Hematopoietic multipotent progenitor cell treated with erythropoietin and hydrocortisone succinate and interleukin-3 and kit ligand, for 4 days (in vitro differentiated cells): ENCODE measurements at regions not wholly inside any gene's neighbourhood (a gene's known extent, or its start where the extent isn't known, plus 50 kb on each side); places are given as distances from the start of the nearest gene placed in this dataset.
"Not testable (repeated sequence)": the region's sequence is repeated elsewhere in the genome, so short reads cannot be mapped to it uniquely, and the experiment has no call there.

Experiments used
- DNase-seq: peaks from one replicate; pipeline ENCODE4 v3.0.0-alpha.2; 2015

DNA sequence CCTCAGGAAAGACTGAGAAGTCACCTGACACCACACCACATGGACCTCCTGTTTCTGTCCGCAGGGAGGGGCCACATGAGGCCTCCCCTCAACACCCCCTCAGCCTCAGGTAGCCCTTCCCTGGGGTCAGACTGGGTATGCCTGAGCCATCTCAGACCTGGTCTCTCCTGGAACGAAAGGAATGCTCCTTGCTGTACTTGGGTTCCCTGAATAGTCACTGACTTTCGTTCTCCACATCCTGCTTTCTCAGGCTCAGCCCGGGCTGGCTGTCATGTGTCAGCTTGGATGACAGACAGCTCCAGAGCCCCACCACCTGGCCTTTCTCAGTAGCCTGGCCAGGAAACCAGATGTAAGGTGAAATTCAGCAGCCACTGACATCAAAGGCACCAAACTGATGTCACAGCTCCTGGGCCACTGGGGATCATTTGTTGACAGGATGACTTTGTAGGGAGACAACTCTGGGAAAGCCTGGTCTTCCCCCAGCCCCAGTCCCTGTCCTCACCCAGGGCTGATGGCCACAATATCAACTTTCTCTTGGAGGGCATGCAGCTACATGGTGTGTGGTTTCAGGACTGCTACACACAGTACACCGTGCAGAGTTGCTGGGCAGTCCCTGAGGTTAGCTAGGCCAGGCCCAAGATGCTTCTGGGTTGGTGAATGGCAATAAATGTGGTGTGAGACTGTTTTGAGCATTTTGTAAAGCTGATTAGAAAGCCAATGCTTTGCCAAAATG is 141.4 kb upstream of the MRPS22 start:
- peak; percentile 61 for DNase-seq

DNA sequence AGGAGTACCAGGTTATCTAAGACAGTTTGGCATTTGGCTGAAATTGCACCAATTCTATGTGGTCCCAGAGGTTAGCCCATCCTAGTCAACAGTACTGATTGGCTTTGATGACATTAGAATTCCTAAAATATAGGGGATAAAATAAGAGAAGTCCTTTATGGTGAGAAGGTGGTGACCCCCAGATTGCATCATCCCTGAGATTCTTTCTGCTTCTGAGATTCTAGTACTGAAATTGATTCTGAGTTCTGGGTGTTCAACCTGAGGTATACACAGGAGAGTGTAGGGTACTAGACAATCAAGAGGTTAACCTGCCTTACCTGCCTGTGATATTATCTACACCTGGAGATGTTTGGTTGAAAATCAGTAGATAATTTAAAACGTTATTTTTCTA is 140.9 kb upstream of the MRPS22 start:
- DNase-seq: no peak

DNA sequence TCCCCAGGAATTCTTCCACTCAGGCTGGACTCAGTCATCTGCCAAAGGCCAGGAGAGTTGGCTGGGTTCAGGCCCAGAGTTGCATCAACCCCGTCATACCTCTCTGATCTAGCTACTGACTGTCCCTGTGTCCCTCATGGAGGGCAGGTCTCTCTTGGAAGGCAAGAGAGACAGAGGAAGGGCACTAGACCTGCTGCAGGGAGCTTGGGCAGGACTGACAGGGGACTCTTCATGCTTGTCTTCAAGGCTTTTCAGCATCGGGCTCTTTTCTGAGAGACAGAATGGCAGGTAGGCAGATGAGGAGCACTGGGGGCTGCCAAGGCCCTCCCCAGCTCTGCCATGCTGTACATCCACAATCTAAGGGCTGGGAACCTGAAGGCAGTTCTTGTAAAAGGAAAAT is 140.1 kb upstream of the MRPS22 start:
- no peak for DNase-seq

DNA sequence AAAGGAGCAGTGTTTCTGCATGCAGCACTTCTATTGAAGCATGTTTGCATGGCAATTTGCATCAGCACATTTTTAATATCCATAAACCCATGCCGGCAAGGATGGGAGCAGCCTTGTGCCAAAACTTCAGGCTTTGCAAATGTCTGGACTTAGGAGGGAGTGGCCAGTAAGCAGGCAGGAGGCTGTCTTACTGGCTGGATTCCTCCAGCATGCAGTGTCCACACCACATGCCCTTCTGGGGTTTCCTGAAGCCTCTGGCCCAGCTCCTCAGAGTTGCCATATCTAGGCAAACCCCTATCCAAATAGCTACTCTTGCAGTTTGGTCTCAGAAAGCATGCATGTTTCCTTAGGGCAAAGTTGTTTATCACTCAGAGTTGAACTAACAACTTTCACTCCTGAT is 139.1 kb upstream of the MRPS22 start:
- DNase-seq: no peak

GRCh38 chr3:139213936-139214335 is 129.9 kb upstream of the MRPS22 start:
- no peak for DNase-seq

GRCh38 chr3:139216958-139217357 is 126.9 kb upstream of the MRPS22 start:
- DNase-seq: no peak

DNA sequence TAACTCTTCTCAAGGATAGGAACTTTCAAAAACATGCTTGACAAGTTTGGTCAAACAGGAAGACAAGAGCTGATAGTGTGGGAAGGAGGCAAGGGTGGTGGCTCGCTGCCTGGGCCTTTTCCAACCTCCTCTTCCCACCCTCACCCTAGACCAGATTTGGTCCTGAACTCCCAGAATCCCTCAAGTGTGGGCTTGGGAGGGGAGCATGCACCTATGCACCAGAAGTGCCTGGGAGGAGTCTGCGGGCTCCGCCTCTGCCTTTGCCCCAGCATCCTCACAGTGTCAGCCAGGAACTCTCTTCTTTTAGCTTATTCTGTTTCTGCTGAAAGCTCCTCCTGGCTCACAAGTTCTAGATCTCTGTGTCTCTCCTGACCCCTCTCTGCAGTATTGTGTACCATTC is 126.2 kb upstream of the MRPS22 start:
- no peak for DNase-seq

- DNase-seq: no peak
Measured at GRCh38 chr3:139218046-139218445, 125.8 kb upstream of the MRPS22 start.

- no peak for DNase-seq
Measured at GRCh38 chr3:139219463-139219862, 124.4 kb upstream of the MRPS22 start.

DNA sequence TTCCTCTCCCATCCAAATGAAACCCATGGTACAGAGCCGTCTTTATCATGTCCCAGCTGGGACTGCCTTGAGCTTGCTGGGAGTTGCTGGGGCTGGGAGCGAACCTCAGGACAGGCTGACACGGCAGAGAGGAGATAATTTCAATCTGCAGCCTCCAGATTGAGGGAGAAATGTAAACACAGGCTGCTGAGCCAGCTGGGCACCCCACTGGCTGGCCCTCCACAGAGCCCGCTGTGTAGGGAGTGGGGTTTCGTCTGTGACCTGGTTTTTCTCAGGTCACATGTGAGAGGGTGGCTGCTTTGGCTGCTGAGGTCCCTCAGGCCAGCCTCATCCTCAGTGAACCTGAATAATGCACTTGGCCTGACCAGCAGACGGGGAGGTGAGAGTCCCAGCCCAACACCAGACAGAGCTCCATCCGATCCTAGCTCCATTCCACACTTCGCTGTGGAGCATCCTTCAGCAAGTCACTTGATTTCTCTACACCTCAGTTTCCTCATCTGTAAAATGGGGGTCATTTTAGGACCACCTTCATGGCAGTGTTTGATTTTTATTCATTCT is 121.6 kb upstream of the MRPS22 start:
- DNase-seq: peak; percentile 29

GRCh38 chr3:139225548-139225947 is 118.3 kb upstream of the MRPS22 start:
- DNase-seq: no peak

DNA sequence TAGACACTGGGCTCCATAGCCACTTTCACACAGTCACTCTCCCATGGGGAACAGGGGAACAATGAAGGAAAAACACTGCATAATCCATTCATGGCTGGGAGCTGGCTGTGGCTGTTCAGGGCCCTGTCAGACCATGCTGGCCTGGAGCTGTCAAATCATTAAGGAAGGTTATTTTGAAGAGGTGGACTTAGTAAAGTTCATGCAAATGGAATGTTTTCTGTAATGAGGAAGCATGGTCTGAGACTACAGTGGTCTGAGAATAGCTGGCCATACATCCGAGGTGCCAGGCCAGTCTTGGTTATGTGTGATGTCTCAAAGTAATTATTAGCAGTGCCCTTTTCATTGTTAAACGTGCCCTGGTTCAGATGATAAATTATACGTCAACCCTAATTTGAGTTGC is 117.1 kb upstream of the MRPS22 start:
- no peak for DNase-seq

- DNase-seq: no peak
Measured at GRCh38 chr3:139227165-139227564, 116.7 kb upstream of the MRPS22 start.

- no peak for DNase-seq
Measured at GRCh38 chr3:139227827-139228226, 116.0 kb upstream of the MRPS22 start.

DNA sequence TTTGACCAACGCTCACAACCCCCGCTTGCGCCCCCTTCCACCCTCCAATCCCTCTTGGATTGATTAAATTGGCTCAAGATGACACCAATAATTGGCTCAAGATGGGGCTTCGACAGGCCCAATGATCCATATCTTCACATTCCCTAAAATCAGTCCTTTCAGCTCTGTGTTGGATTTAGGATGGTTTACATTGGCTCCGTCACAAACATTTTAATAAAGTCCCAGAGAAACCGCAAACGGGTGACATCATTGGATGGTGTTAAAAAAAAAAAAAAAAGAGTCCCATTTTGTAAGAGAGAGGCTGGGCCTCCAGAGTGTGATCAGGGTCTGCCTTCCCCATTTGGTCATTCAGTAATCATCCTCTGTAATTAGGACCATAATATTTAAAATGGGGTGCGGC is 113.4 kb upstream of the MRPS22 start:
- DNase-seq: no peak

GRCh38 chr3:139231555-139232281 is 112.1 kb upstream of the MRPS22 start:
- peak; percentile 76 for DNase-seq

- not testable (repeated sequence) for DNase-seq
Measured at GRCh38 chr3:139232341-139232740, 111.5 kb upstream of the MRPS22 start.

DNA sequence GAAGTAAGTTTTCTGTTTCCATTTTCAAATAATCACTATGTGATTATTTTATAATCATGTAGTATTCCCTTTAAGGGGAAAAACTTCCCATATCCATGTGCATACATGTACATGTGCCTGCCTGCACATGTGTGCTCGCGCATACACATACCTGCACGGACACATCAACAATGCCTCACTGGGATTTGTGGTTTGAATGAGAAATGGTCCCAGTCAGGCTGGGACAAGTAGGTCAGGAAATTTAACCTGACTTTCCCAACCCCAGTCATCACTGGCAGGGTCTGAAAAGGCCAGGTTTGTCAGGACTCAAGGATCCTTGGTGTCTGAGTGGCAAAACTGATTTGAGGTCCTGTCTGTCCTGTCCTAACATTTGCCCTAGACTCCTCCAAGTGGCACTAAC is 109.3 kb upstream of the MRPS22 start:
- no peak for DNase-seq

GRCh38 chr3:139235192-139235591 is 108.6 kb upstream of the MRPS22 start:
- peak; percentile 28 for DNase-seq

- DNase-seq: no peak
Measured at GRCh38 chr3:139236336-139236735, 107.5 kb upstream of the MRPS22 start.

GRCh38 chr3:139238281-139239030 is 105.4 kb upstream of the MRPS22 start:
- no peak for DNase-seq

DNA sequence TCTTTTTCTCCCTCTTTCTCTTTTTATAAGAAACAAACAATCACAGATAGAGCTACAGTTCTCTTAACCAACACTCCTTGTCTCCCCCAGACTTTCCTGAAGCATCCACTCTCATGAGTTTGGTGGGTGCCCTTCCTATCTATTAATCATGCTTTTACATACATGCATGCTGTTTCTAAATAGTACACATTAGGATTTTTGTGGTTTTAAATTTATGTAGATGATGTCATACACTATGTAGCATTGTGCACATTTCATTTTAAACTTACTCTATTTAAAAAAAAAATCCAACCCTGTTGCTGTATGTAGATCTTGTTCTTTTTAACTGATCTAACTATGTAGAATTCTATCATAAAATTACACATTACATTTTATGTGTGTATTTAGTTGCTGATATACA is 104.3 kb upstream of the MRPS22 start:
- no peak for DNase-seq

DNA sequence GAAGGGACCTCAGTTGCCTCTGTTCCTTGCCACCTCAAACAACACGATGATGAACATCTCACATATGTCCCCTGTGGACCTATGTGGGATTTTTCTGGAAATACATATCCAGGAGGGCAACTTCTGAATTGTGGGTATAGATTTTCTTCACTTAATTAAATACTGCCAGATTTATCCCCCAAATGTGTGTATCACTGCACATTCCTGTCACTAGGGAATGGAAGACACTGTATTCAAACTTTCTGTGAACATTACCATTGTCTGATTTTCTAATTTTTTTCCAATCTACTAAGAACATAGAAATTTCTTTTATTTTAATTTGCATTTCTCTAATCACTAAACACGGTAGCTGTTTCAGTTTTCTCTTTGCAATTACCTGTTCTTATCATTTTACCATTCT is 102.0 kb upstream of the MRPS22 start:
- DNase-seq: no peak

- no peak for DNase-seq
Measured at GRCh38 chr3:139243710-139244109, 100.1 kb upstream of the MRPS22 start.
